H1 (cell line): ENCODE measurements at regions not wholly inside any gene's neighbourhood (a gene's known extent, or its start where the extent isn't known, plus 50 kb on each side); places are given as distances from the start of the nearest gene placed in this dataset.
"Not testable (repeated sequence)": the region's sequence is repeated elsewhere in the genome, so short reads cannot be mapped to it uniquely, and the experiment has no call there.

Source experiments
- CREB1 ChIP-seq: IDR thresholded peaks from 2 replicates; pipeline ENCODE4 v1.6.1; 2012; ENCODE audit warnings: inconsistent platforms
- POLR2A ChIP-seq, 2 experiments: IDR thresholded peaks; 1 replicate in 1 of 2; 2 replicates in 1 of 2; pipeline ENCODE4 v1.6.1; 2011; ENCODE audit warnings: low read depth in 2 of 2, low read length in 2 of 2, mild to moderate bottlenecking in 2 of 2; ENCODE audit errors: control extremely low read depth in 1 of 2
- POLR2AphosphoS5 ChIP-seq: IDR thresholded peaks from 2 replicates; pipeline ENCODE4 v1.6.1; 2011; ENCODE audit warnings: low read depth, low read length
- RNF2 ChIP-seq: fragments of 200-900, 300-1000 bp; sonication (generic); IDR thresholded peaks from 2 replicates; pipeline ENCODE4 v1.7.1; 2016; ENCODE audit warnings: borderline replicate concordance, low read depth, mild to moderate bottlenecking, antibody characterized with exemption, low read length; ENCODE audit not compliant: poor library complexity, severe bottlenecking; ENCODE audit errors: missing control alignments
- SIN3A ChIP-seq, 2 experiments: IDR thresholded peaks in 1 of 2; conservative IDR thresholded peaks in 1 of 2; 2 replicates each; pipeline ENCODE4 v1.6.1; 2011 to 2012; ENCODE audit warnings: low read length in 2 of 2, improper control_type of control experiment in 1 of 2, low read depth in 1 of 2, mild to moderate bottlenecking in 1 of 2
- TF ChIP-seq, protein P1 (sequence below): IDR thresholded peaks from 2 replicates; pipeline ENCODE4 v1.6.1; 2012; ENCODE audit warnings: low read length, inconsistent platforms
- TF ChIP-seq, protein P2 (sequence below): IDR thresholded peaks from 2 replicates; pipeline ENCODE4 v1.6.1; 2012; ENCODE audit warnings: inconsistent platforms

DNA sequence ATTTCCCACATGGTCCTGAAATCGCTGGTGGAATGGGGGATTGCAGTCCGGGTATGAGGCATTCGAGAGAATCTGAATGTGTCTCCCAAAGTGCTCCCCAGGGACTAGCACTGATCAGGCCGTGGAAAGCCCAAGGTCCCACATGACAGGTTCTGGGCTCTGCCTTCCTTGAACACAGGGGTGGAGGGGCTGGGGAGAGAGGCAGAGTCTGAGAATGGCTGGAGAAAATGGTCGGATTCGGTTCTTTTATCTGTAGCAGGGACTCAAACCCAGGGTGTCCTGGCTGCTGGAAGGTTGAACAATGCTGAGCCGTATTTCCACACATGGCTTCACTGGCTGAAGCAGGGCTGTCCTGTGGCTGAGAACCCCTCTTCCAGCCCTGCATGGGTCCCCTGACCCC, 122.7 kb upstream of the SULF2 start:
- TF ChIP-seq, protein P1, sequence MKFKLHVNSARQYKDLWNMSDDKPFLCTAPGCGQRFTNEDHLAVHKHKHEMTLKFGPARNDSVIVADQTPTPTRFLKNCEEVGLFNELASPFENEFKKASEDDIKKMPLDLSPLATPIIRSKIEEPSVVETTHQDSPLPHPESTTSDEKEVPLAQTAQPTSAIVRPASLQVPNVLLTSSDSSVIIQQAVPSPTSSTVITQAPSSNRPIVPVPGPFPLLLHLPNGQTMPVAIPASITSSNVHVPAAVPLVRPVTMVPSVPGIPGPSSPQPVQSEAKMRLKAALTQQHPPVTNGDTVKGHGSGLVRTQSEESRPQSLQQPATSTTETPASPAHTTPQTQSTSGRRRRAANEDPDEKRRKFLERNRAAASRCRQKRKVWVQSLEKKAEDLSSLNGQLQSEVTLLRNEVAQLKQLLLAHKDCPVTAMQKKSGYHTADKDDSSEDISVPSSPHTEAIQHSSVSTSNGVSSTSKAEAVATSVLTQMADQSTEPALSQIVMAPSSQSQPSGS, result not testable (repeated sequence)
- TF ChIP-seq SIN3A (conservative IDR thresholded peaks at IDR 0.05 in 1 of 2, IDR thresholded peaks at IDR 0.05 in 1 of 2; ENCODE audit: low read depth in 1 of 2, low read length in 2 of 2); POLR2AphosphoS5; POLR2A (IDR thresholded peaks at IDR 0.05; ENCODE audit: control extremely low read depth in 1 of 2, low read depth in 2 of 2, low read length in 2 of 2); CREB1; RNF2: not testable (repeated sequence)
- TF ChIP-seq, protein P2, sequence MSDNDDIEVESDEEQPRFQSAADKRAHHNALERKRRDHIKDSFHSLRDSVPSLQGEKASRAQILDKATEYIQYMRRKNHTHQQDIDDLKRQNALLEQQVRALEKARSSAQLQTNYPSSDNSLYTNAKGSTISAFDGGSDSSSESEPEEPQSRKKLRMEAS, result not testable (repeated sequence)
